ENCODE measurements at regions not wholly inside any gene's neighbourhood (a gene's known extent, or its start where the extent isn't known, plus 50 kb on each side); places are given as distances from the start of the nearest gene placed in this dataset.

- no peaks in the 10 kb centered on the region for H3K36me3 ChIP-seq (ENCODE audit: control insufficient read depth, insufficient read depth, low read length)
- no peak for TF ChIP-seq CTCF (IDR thresholded peaks at IDR 0.05; ENCODE audit: insufficient read depth, low read length, severe bottlenecking)
Observed at GRCh38 chr2:217501887-217502286, 500.9 kb downstream of the TNS1 start.

GRCh38 chr2:217497843-217498377 lies 504.9 kb downstream of the TNS1 start:
- TF ChIP-seq CTCF (IDR thresholded peaks at IDR 0.05; ENCODE audit: insufficient read depth, low read length, severe bottlenecking) = no peak
- H3K4me3 ChIP-seq (ENCODE audit: low read depth, low read length) = no peak overlapping the region
- H3K36me3 ChIP-seq (ENCODE audit: control insufficient read depth, insufficient read depth, low read length) = no peaks in the 10 kb centered on the region
- FAIRE-seq = no peak
- no peak for DNase-seq (ENCODE audit: low read depth)
- H3K27me3 ChIP-seq (ENCODE audit: control insufficient read depth, insufficient read depth, low read length) = peaks cover 2% of the 10 kb centered on the region

More at GRCh38 chr2:217501887-217502286, 500.9 kb downstream of the TNS1 start:
- DNase-seq (ENCODE audit: low read depth) (no peak), FAIRE-seq (no peak)
- Histone ChIP-seq H3K4me3 (ENCODE audit: low read depth, low read length) (no peak overlapping the region), H3K27me3 (ENCODE audit: control insufficient read depth, insufficient read depth, low read length) (no peaks in the 10 kb centered on the region)

GRCh38 chr2:217494557-217494956 lies 508.2 kb downstream of the TNS1 start:
- FAIRE-seq = no peak
- DNase-seq (ENCODE audit: low read depth) = no peak
- H3K4me3 ChIP-seq (ENCODE audit: low read depth, low read length) = no peak overlapping the region
- peaks cover 2% of the 10 kb centered on the region for H3K27me3 ChIP-seq (ENCODE audit: control insufficient read depth, insufficient read depth, low read length)
- TF ChIP-seq CTCF (IDR thresholded peaks at IDR 0.05; ENCODE audit: insufficient read depth, low read length, severe bottlenecking) = no peak
- no peaks in the 10 kb centered on the region for H3K36me3 ChIP-seq (ENCODE audit: control insufficient read depth, insufficient read depth, low read length)

GRCh38 chr2:217491271-217491670 lies 511.5 kb downstream of the TNS1 start:
- no peak for TF ChIP-seq CTCF (IDR thresholded peaks at IDR 0.05; ENCODE audit: insufficient read depth, low read length, severe bottlenecking)
- Histone ChIP-seq H3K36me3 (ENCODE audit: control insufficient read depth, insufficient read depth, low read length) (no peaks in the 10 kb centered on the region), H3K27me3 (ENCODE audit: control insufficient read depth, insufficient read depth, low read length) (peaks cover 1% of the 10 kb centered on the region), H3K4me3 (ENCODE audit: low read depth, low read length) (no peak overlapping the region)
- no peak for FAIRE-seq
- no peak for DNase-seq (ENCODE audit: low read depth)

GRCh38 chr2:217489145-217489960 lies 513.4 kb downstream of the TNS1 start:
- Histone ChIP-seq H3K4me3 (ENCODE audit: low read depth, low read length) (no peak overlapping the region), H3K36me3 (ENCODE audit: control insufficient read depth, insufficient read depth, low read length) (no peaks in the 10 kb centered on the region), H3K27me3 (ENCODE audit: control insufficient read depth, insufficient read depth, low read length) (no peaks in the 10 kb centered on the region)
- TF ChIP-seq CTCF (IDR thresholded peaks at IDR 0.05; ENCODE audit: insufficient read depth, low read length, severe bottlenecking) = no peak
- FAIRE-seq (no peak), DNase-seq (ENCODE audit: low read depth) (peak; percentile 18)

All from bronchial epithelial cell (primary cell).